GM12878 (cell line): ENCODE measurements at regions not wholly inside any gene's neighbourhood (a gene's known extent, or its start where the extent isn't known, plus 50 kb on each side); places are given as distances from the start of the nearest gene placed in this dataset.
"Not testable (repeated sequence)": the region's sequence is repeated elsewhere in the genome, so short reads cannot be mapped to it uniquely, and the experiment has no call there.

Source experiments
- EZH2 ChIP-seq: IDR thresholded peaks from 2 replicates; pipeline ENCODE4 v1.6.1; 2012; ENCODE audit warnings: low read depth, mild to moderate bottlenecking, control low read depth, inconsistent platforms, low read length, borderline replicate concordance; ENCODE audit not compliant: control insufficient read depth
- JUND ChIP-seq: IDR thresholded peaks from 2 replicates; pipeline ENCODE4 v1.6.1; 2012; ENCODE audit warnings: low read depth, mild to moderate bottlenecking, low read length, improper control_type of control experiment, moderate library complexity
- MYB ChIP-seq: fragments of 150-350 bp; IDR thresholded peaks from 2 replicates; pipeline ENCODE4 v1.6.1; 2014; ENCODE audit warnings: mild to moderate bottlenecking, low read depth, low read length, borderline replicate concordance
- MYC ChIP-seq: IDR thresholded peaks from 2 replicates; pipeline ENCODE4 v1.6.1; 2011; ENCODE audit warnings: mild to moderate bottlenecking, low read length, moderate library complexity, inconsistent platforms; ENCODE audit not compliant: insufficient read depth, insufficient replicate concordance, insufficient read length, severe bottlenecking
- POLR2A ChIP-seq: IDR thresholded peaks from 2 replicates; pipeline ENCODE4 v1.6.1; 2011; ENCODE audit warnings: low read depth, mild to moderate bottlenecking, low read length
- POLR2AphosphoS5 ChIP-seq: IDR thresholded peaks from 2 replicates; pipeline ENCODE4 v1.6.1; 2011; ENCODE audit warnings: mild to moderate bottlenecking, low read length, inconsistent platforms
- TF ChIP-seq, protein P1 (sequence below): IDR thresholded peaks from 2 replicates; pipeline ENCODE4 v1.6.1; 2012; ENCODE audit warnings: mild to moderate bottlenecking, low read depth, low read length

DNA sequence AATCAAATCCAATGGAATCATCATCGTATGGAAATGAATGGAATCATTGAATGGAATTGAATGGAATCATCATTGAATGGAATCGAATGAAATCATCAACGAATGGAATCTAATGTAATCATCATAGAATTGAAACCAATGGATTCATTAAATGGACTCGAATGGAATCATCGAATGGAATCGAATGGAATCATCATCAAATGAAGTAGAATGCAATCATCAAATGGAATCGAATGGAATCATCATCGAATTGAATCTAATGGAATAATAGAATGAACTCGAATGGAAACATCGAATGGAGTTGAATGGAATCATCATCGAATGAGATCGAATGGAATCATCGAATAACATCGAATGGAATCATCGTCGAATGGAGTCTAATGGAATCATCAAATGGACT, 232.8 kb downstream of the SHCBP1 start:
- not testable (repeated sequence) for TF ChIP-seq POLR2A, MYB, EZH2, POLR2AphosphoS5, JUND, MYC
- TF ChIP-seq, protein P1, sequence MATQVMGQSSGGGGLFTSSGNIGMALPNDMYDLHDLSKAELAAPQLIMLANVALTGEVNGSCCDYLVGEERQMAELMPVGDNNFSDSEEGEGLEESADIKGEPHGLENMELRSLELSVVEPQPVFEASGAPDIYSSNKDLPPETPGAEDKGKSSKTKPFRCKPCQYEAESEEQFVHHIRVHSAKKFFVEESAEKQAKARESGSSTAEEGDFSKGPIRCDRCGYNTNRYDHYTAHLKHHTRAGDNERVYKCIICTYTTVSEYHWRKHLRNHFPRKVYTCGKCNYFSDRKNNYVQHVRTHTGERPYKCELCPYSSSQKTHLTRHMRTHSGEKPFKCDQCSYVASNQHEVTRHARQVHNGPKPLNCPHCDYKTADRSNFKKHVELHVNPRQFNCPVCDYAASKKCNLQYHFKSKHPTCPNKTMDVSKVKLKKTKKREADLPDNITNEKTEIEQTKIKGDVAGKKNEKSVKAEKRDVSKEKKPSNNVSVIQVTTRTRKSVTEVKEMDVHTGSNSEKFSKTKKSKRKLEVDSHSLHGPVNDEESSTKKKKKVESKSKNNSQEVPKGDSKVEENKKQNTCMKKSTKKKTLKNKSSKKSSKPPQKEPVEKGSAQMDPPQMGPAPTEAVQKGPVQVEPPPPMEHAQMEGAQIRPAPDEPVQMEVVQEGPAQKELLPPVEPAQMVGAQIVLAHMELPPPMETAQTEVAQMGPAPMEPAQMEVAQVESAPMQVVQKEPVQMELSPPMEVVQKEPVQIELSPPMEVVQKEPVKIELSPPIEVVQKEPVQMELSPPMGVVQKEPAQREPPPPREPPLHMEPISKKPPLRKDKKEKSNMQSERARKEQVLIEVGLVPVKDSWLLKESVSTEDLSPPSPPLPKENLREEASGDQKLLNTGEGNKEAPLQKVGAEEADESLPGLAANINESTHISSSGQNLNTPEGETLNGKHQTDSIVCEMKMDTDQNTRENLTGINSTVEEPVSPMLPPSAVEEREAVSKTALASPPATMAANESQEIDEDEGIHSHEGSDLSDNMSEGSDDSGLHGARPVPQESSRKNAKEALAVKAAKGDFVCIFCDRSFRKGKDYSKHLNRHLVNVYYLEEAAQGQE = not testable (repeated sequence)
